HepG2 (cell line): ENCODE measurements at regions not wholly inside any gene's neighbourhood (a gene's known extent, or its start where the extent isn't known, plus 50 kb on each side); places are given as distances from the start of the nearest gene placed in this dataset.
A peak's percentile ranks its signal among the peaks of the same experiment; 100 is the strongest.

Source experiments
- ATAC-seq: fragments of 200-7000 bp; cut with Tn5 transposase; 3 replicates; pipeline ENCODE4 v1.9.1; 2020; ENCODE audit warnings: mild to moderate bottlenecking, moderate library complexity
- BruUV-seq: library from RNA; stranded (reverse); fragments of 400-500 nt; replicated peaks from 2 replicates; lab custom pipeline; 2021; lab: Mats Ljungman, UMichigan
- CTCF ChIA-PET: fragments of 300-600 bp; formaldehyde crosslinking; extraction: SDS; loops from one replicate; lab custom pipeline; 2021; ENCODE audit warnings: low total read pairs, inconsistent platforms, low intra/inter-chr PET ratio; lab: Yijun Ruan, JAX
- POLR2A ChIA-PET: fragments of 350-600 bp; sonication (Branson Sonifier 250); formaldehyde crosslinking; loops from one replicate; lab custom pipeline; 2020; ENCODE audit warnings: antibody characterized with exemption, inconsistent platforms; lab: Yijun Ruan, JAX
- DNase-seq: peaks from one replicate; pipeline ENCODE4 v3.0.0-alpha.2; 2015; ENCODE audit warnings: low spot score
- FAIRE-seq: peaks from 3 replicates; lab custom pipeline; 2011; peaks lifted over from hg19 to GRCh38; lab: Jason Lieb, UNC
- H2AFZ ChIP-seq: one replicate; pipeline ENCODE4 v1.6.1; 2011; ENCODE audit warnings: low read length, inconsistent platforms
- H3K27ac ChIP-seq: fragments of 300-600 bp; 3 replicates; pipeline ENCODE4 v1.8.0; 2011; ENCODE audit warnings: mixed run types, mild to moderate bottlenecking, mixed read lengths, low read length, inconsistent platforms; ENCODE audit not compliant: insufficient read depth; ENCODE audit errors: extremely low read length
- H3K27me3 ChIP-seq, 2 experiments: fragments of 200-600 bp in 1 of 2; 2 replicates in 1 of 2; 3 replicates in 1 of 2; pipeline versions ENCODE4 v1.6.0 to v1.8.0; 2011; ENCODE audit warnings: low read length in 2 of 2, mild to moderate bottlenecking in 2 of 2, moderate library complexity in 2 of 2, inconsistent platforms in 1 of 2; ENCODE audit not compliant: insufficient read depth in 2 of 2, control insufficient read depth in 1 of 2
- H3K36me3 ChIP-seq, 2 experiments: fragments of 200-600 bp in 1 of 2; replicated peaks in 1 of 2; 2 replicates in 1 of 2; 3 replicates in 1 of 2; pipeline versions ENCODE4 v1.5.1 to v1.8.0; 2011; ENCODE audit warnings: low read length in 2 of 2, inconsistent platforms in 1 of 2; ENCODE audit not compliant: insufficient read depth in 2 of 2, control insufficient read depth in 1 of 2
- H3K4me1 ChIP-seq: 2 replicates; pipeline ENCODE4 v1.5.1; 2012; ENCODE audit warnings: low read length, inconsistent platforms; ENCODE audit not compliant: insufficient read depth
- H3K4me2 ChIP-seq: 2 replicates; pipeline ENCODE4 v1.6.0; 2011; ENCODE audit warnings: low read depth, low read length, inconsistent platforms
- H3K4me3 ChIP-seq, 3 experiments: fragments of 200-600 bp in 1 of 3; sonication (generic), shearing (Covaris generic) in 1 of 3; replicated peaks in 1 of 3; 2 replicates each; pipeline ENCODE4 v1.5.1; 2011 to 2016; ENCODE audit warnings: low read length in 3 of 3, inconsistent platforms in 2 of 3, low read depth in 2 of 3, mild to moderate bottlenecking in 2 of 3, control low read depth in 1 of 3, mixed read lengths in 1 of 3; ENCODE audit not compliant: insufficient read depth in 1 of 3
- H3K79me2 ChIP-seq: one replicate; pipeline ENCODE4 v1.6.1; 2011; ENCODE audit warnings: low read length, inconsistent platforms; ENCODE audit not compliant: insufficient read depth
- H3K9ac ChIP-seq: 2 replicates; pipeline ENCODE4 v1.6.0; 2011; ENCODE audit warnings: mild to moderate bottlenecking, low read depth, low read length, inconsistent platforms; ENCODE audit not compliant: insufficient read depth
- H3K9me3 ChIP-seq: 2 replicates; pipeline ENCODE4 v1.5.1; 2012; ENCODE audit warnings: mild to moderate bottlenecking, low read length
- H4K20me1 ChIP-seq: 2 replicates; pipeline ENCODE4 v1.6.0; 2011; ENCODE audit warnings: inconsistent platforms, mild to moderate bottlenecking, low read length, moderate library complexity; ENCODE audit not compliant: insufficient read depth
- CEBPZ ChIP-seq: IDR thresholded peaks from 2 replicates; pipeline ENCODE4 v1.6.1; 2012; ENCODE audit warnings: low read length, improper control_type of control experiment
- FOSL2 ChIP-seq: sonication (generic); formaldehyde crosslinking; IDR thresholded peaks from 2 replicates; pipeline ENCODE4 v1.4.0; 2020; ENCODE audit warnings: missing genetic modification reagents
- HOXA5 ChIP-seq: sonication (generic); formaldehyde crosslinking; IDR thresholded peaks from 2 replicates; pipeline ENCODE4 v1.4.0; 2020; ENCODE audit warnings: missing genetic modification reagents
- IRF9 ChIP-seq: sonication (generic); formaldehyde crosslinking; IDR thresholded peaks from 2 replicates; pipeline ENCODE4 v1.8.0; 2022; ENCODE audit warnings: missing genetic modification reagents, mild to moderate bottlenecking, borderline replicate concordance
- ISX ChIP-seq: sonication (generic); formaldehyde crosslinking; conservative IDR thresholded peaks from 2 replicates; pipeline ENCODE4 v1.5.0; 2020; ENCODE audit warnings: missing genetic modification reagents
- JUN ChIP-seq: sonication (generic); formaldehyde crosslinking; IDR thresholded peaks from 2 replicates; pipeline ENCODE4 v1.4.0; 2020; ENCODE audit warnings: mild to moderate bottlenecking, missing genetic modification reagents
- KDM3A ChIP-seq: IDR thresholded peaks from 2 replicates; pipeline ENCODE4 v1.6.1; 2018; ENCODE audit warnings: low read depth, missing compliant biosample characterization
- LRRFIP1 ChIP-seq: sonication (generic); formaldehyde crosslinking; conservative IDR thresholded peaks from 2 replicates; pipeline ENCODE4 v1.4.0; 2020; ENCODE audit warnings: missing genetic modification reagents
- NCOA1 ChIP-seq: sonication (generic); formaldehyde crosslinking; IDR thresholded peaks from 2 replicates; pipeline ENCODE4 v1.9.0; 2021; ENCODE audit warnings: missing genetic modification reagents
- PCBP2 ChIP-seq: fragments of 200-400 bp; formaldehyde crosslinking; optimal IDR thresholded peaks from 2 replicates; pipeline ENCODE3; 2018; ENCODE audit warnings: low read length, low read depth; ENCODE audit not compliant: poor library complexity, severe bottlenecking
- PHF20 ChIP-seq: sonication (generic); formaldehyde crosslinking; IDR thresholded peaks from 2 replicates; pipeline ENCODE4 v1.5.0; 2020; ENCODE audit warnings: mild to moderate bottlenecking, missing genetic modification reagents
- PRPF4 ChIP-seq: fragments of 200-400 bp; formaldehyde crosslinking; IDR thresholded peaks from 2 replicates; pipeline ENCODE4 v1.6.1; 2016; ENCODE audit warnings: low read length, low read depth; ENCODE audit not compliant: poor library complexity, severe bottlenecking
- ZBTB8A ChIP-seq: sonication (generic); formaldehyde crosslinking; IDR thresholded peaks from 2 replicates; pipeline ENCODE4 v1.4.0; 2020; ENCODE audit warnings: mild to moderate bottlenecking, low read depth, missing genetic modification reagents, borderline replicate concordance
- ZNF550 ChIP-seq: sonication (generic); formaldehyde crosslinking; IDR thresholded peaks from 2 replicates; pipeline ENCODE4 v1.4.0; 2020; ENCODE audit warnings: mild to moderate bottlenecking, missing genetic modification reagents, borderline replicate concordance
- ZNF563 ChIP-seq: sonication (generic); formaldehyde crosslinking; IDR thresholded peaks from 2 replicates; pipeline ENCODE4 v1.8.0; 2022; ENCODE audit warnings: mild to moderate bottlenecking, moderate library complexity, missing genetic modification reagents
- ZNF841 ChIP-seq: sonication (generic); formaldehyde crosslinking; IDR thresholded peaks from 2 replicates; pipeline ENCODE4 v1.8.1; 2023; ENCODE audit warnings: missing genetic modification reagents, borderline replicate concordance
- WGBS: methylation state at CpG from one replicate; pipeline ENCODE4 v1.1.6; 2017; ENCODE audit warnings: low lambda C conversion rate; 5-methylcytosine and 5-hydroxymethylcytosine counted together
- in situ Hi-C: cut with HindIII; loops from 2 replicates; pipeline ENCODE4 v1.10.0; 2017; ENCODE audit warnings: low pct_unique_long_range_greater_than_20kb; ENCODE audit not compliant: extremely low pct_ligation_motif_present
- intact Hi-C: fragments of 100-400 bp; cut with micrococcal nuclease; formaldehyde crosslinking; loops from one replicate; pipeline ENCODE4 v1.10.0; 2022; ENCODE audit not compliant: unreplicated experiment

GRCh38 chr4:174119051-174119450, 164.4 kb downstream of the FBXO8 start (continued):
- TF ChIP-seq PHF20 (CRISPR knock-in tag) (no peak), IRF9 (CRISPR knock-in tag) (no peak), ZNF563 (no peak), FOSL2 (CRISPR knock-in tag) (peak; percentile 62), ZBTB8A (CRISPR knock-in tag) (no peak)

- POLR2A ChIA-PET, result interaction anchor here (0.6 kb wide), 1 partner anchor 588 kb away, joined by 4 read pairs; the partner anchor contains the start of gene HAND2
- 0 out of 2 replicates have a peak, but pooled peaks cover 8% of the 10 kb centered on the region for H3K4me1 ChIP-seq
- 4% methylated on average over 4 of the region's 4 CpGs for WGBS
- FAIRE-seq (no peak), ATAC-seq (no peak), DNase-seq (no peak)
- no peaks in the 10 kb centered on the region for H3K79me2 ChIP-seq
- H3K9ac ChIP-seq, result no peak overlapping the region
- no peak overlapping the region for H3K4me2 ChIP-seq
- H3K27me3 ChIP-seq, result no peaks in the 10 kb centered on the region; a peak in 1 of 5 replicates
- no peaks in the 10 kb centered on the region for H3K9me3 ChIP-seq
- in situ Hi-C loops (no loop called here), intact Hi-C loops (no loop called here)
- no peaks in the 10 kb centered on the region for H4K20me1 ChIP-seq
- no TSS peak for BruUV-seq
- CTCF ChIA-PET, result no interaction called here
- H3K36me3 ChIP-seq, result no peaks in the 10 kb centered on the region
- no peak overlapping the region for H3K27ac ChIP-seq
- H2AFZ ChIP-seq, result no peak overlapping the region
- H3K4me3 ChIP-seq, result no peak overlapping the region
- no peak for TF ChIP-seq LRRFIP1 (CRISPR knock-in tag)
- no peak for TF ChIP-seq ISX (CRISPR knock-in tag)
- no peak for TF ChIP-seq NCOA1 (CRISPR knock-in tag)
- TF ChIP-seq KDM3A, result no peak
- TF ChIP-seq HOXA5 (CRISPR knock-in tag), result no peak
- TF ChIP-seq CEBPZ, result no peak
- TF ChIP-seq ZNF550 (CRISPR knock-in tag), result no peak
- no peak for TF ChIP-seq JUN (CRISPR knock-in tag)
- no peak for TF ChIP-seq PRPF4
- TF ChIP-seq PCBP2, result no peak
- no peak for TF ChIP-seq ZNF841 (CRISPR knock-in tag)
Observed at GRCh38 chr4:174118171-174118570, 165.3 kb downstream of the FBXO8 start.
